CD4-positive, CD25-positive, alpha-beta regulatory T cell (primary cell): ENCODE measurements at regions not wholly inside any gene's neighbourhood (a gene's known extent, or its start where the extent isn't known, plus 50 kb on each side); places are given as distances from the start of the nearest gene placed in this dataset.

Experiments
- ATAC-seq, 2 donors: fragments of 150-1000 bp; cut with Tn5 transposase; one replicate each; pipeline ENCODE4 v1.10.0; 2021; ENCODE audit warnings: low read depth in 2 of 2, moderate number of reproducible peaks in 2 of 2, moderate library complexity in 1 of 2
- DNase-seq, 3 donors: peaks; one replicate each; pipeline versions ENCODE4 v3.0.0 to v3.0.0-alpha.2; 2012 to 2022; ENCODE audit warnings: mixed read lengths in 1 of 3
- H3K27ac ChIP-seq: one replicate; pipeline ENCODE4 v1.7.0; 2013; ENCODE audit warnings: mild to moderate bottlenecking, low read length; ENCODE audit not compliant: insufficient read depth, poor library complexity, severe bottlenecking
- H3K27me3 ChIP-seq: one replicate; pipeline ENCODE4 v1.7.0; 2013; ENCODE audit warnings: low read length; ENCODE audit not compliant: control insufficient read depth, insufficient read depth
- H3K36me3 ChIP-seq: one replicate; pipeline ENCODE4 v1.7.0; 2013; ENCODE audit warnings: mild to moderate bottlenecking, low read length, moderate library complexity; ENCODE audit not compliant: control insufficient read depth, insufficient read depth
- H3K4me1 ChIP-seq: 2 replicates; pipeline ENCODE4 v1.7.0; 2013; ENCODE audit warnings: mild to moderate bottlenecking, low read length; ENCODE audit not compliant: insufficient read depth, control insufficient read depth, poor library complexity, severe bottlenecking
- H3K4me3 ChIP-seq: one replicate; pipeline ENCODE4 v1.7.0; 2013; ENCODE audit warnings: low read depth, mild to moderate bottlenecking, low read length, moderate library complexity
- H3K9me3 ChIP-seq, 2 experiments: 1 replicate in 1 of 2; 2 replicates in 1 of 2; pipeline ENCODE4 v1.7.0; 2013; ENCODE audit warnings: low read length in 2 of 2, mild to moderate bottlenecking in 1 of 2, moderate library complexity in 1 of 2; ENCODE audit not compliant: control insufficient read depth in 2 of 2
- H3K27ac Mint-ChIP-seq, 3 donors: one replicate each; pipeline ENCODE4 v1.8.0; 2020 to 2022; ENCODE audit warnings: mild to moderate bottlenecking in 3 of 3, mixed read lengths in 3 of 3, moderate library complexity in 2 of 3
- H3K27me3 Mint-ChIP-seq: one replicate; pipeline ENCODE4 v1.8.0; 2022; ENCODE audit warnings: mild to moderate bottlenecking, mixed read lengths
- H3K36me3 Mint-ChIP-seq: one replicate; pipeline ENCODE4 v1.8.0; 2020; ENCODE audit warnings: mixed read lengths
- H3K4me1 Mint-ChIP-seq, 4 donors: one replicate each; pipeline ENCODE4 v1.8.0; 2020 to 2022; ENCODE audit warnings: mixed read lengths in 4 of 4, mild to moderate bottlenecking in 1 of 4
- H3K4me3 Mint-ChIP-seq, 4 donors: one replicate each; pipeline ENCODE4 v1.8.0; 2020 to 2022; ENCODE audit warnings: mild to moderate bottlenecking in 4 of 4, mixed read lengths in 4 of 4, moderate library complexity in 3 of 4
- H3K9me3 Mint-ChIP-seq, 7 donors: one replicate each; pipeline ENCODE4 v1.8.0; 2020 to 2022; ENCODE audit warnings: mixed read lengths in 7 of 7, mild to moderate bottlenecking in 3 of 7, moderate library complexity in 2 of 7

DNA sequence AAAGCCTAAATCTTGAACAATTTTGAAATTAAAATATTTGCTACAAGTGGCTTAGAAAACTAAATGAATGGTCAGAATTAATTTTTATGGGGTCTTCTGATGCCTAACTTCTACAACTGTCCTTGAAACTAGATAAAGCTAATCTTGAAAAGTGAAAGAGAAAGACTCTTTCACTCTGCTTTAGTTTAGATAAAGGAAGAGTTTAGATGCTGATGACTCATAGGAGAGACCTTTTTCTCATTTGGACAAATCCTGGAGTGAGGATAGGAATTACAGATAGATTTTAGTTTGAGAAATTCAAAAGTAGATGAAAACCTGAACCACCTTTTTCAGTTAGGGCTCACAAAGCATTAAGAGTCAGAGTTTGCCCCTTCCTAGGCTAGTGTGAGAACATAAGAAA, 342.3 kb upstream of the GRID2 start:
- H3K36me3 ChIP-seq, result no peaks in the 10 kb centered on the region
- Mint-ChIP-seq H3K36me3 (no peaks in the 10 kb centered on the region), H3K4me1 (no peaks in the 10 kb centered on the region), H3K27me3 (no peaks in the 10 kb centered on the region), H3K9me3 (peaks cover 0 to 12% (median 2%) of the 10 kb centered on the region in 7 donors), H3K4me3 (no peak overlapping the region), H3K27ac (no peak overlapping the region)
- H3K27me3 ChIP-seq, result no peaks in the 10 kb centered on the region
- no peaks in the 10 kb centered on the region for H3K9me3 ChIP-seq
- H3K4me1 ChIP-seq, result no peaks in the 10 kb centered on the region
- H3K4me3 ChIP-seq, result no peak overlapping the region
- no peak overlapping the region for H3K27ac ChIP-seq
- ATAC-seq, result no peak
- DNase-seq, result no peak

DNA sequence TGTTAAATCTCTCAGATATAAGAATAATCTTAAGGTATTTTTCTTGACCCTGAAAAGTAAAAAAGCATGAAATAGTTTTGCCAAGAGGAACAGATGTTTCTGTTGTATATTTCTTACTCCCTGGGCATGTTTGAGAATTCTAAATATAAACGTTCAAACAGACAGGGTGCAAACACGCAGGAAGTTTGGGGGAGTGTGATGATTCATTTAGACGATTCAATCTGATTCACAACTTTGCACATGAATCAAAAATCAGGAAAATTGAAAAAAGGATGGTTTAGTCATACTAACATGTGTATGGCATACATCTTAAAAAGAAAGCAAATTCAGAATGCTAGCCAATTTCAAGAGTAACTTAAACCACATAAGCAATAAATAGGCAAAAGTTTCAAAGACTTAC, 340.3 kb upstream of the GRID2 start:
- no peaks in the 10 kb centered on the region for H3K27me3 Mint-ChIP-seq
- Histone ChIP-seq H3K9me3 (no peaks in the 10 kb centered on the region), H3K36me3 (no peaks in the 10 kb centered on the region), H3K27ac (no peak overlapping the region), H3K4me3 (no peak overlapping the region), H3K27me3 (no peaks in the 10 kb centered on the region), H3K4me1 (no peaks in the 10 kb centered on the region)
- ATAC-seq (no peak), DNase-seq (no peak)
- no peak overlapping the region for H3K27ac Mint-ChIP-seq
- H3K4me3 Mint-ChIP-seq, result no peak overlapping the region
- H3K36me3 Mint-ChIP-seq, result no peaks in the 10 kb centered on the region
- no peaks in the 10 kb centered on the region for H3K4me1 Mint-ChIP-seq
- peaks cover 0 to 10% (median 2%) of the 10 kb centered on the region in 7 donors for H3K9me3 Mint-ChIP-seq

GRCh38 chr4:91965166-91965565, 338.6 kb upstream of the GRID2 start:
- H3K9me3 ChIP-seq, result no peaks in the 10 kb centered on the region
- H3K27me3 Mint-ChIP-seq, result no peaks in the 10 kb centered on the region
- H3K36me3 ChIP-seq, result no peaks in the 10 kb centered on the region
- ATAC-seq, result no peak
- no peak overlapping the region for H3K27ac ChIP-seq
- no peaks in the 10 kb centered on the region for H3K36me3 Mint-ChIP-seq
- no peaks in the 10 kb centered on the region for H3K27me3 ChIP-seq
- H3K4me3 Mint-ChIP-seq, result no peak overlapping the region
- H3K4me1 Mint-ChIP-seq, result no peaks in the 10 kb centered on the region
- DNase-seq, result no peak
- H3K4me3 ChIP-seq, result no peak overlapping the region
- H3K9me3 Mint-ChIP-seq, result peaks cover 0 to 10% (median 2%) of the 10 kb centered on the region in 7 donors
- H3K27ac Mint-ChIP-seq, result no peak overlapping the region
- no peaks in the 10 kb centered on the region for H3K4me1 ChIP-seq

- Mint-ChIP-seq H3K4me3 (no peak overlapping the region), H3K36me3 (no peaks in the 10 kb centered on the region), H3K9me3 (peaks cover 7 to 23% (median 11%) of the 10 kb centered on the region in 7 donors), H3K4me1 (no peaks in the 10 kb centered on the region), H3K27ac (no peak overlapping the region), H3K27me3 (no peaks in the 10 kb centered on the region)
- ATAC-seq, result no peak
- Histone ChIP-seq H3K9me3 (peaks cover 0 to 2% of the 10 kb centered on the region in 2 experiments), H3K27me3 (no peaks in the 10 kb centered on the region), H3K36me3 (no peaks in the 10 kb centered on the region), H3K27ac (no peak overlapping the region), H3K4me1 (no peaks in the 10 kb centered on the region), H3K4me3 (no peak overlapping the region)
- no peak for DNase-seq
These were observed 330.1 kb upstream of the GRID2 start for GRCh38 chr4:91973479-91974153.

DNA sequence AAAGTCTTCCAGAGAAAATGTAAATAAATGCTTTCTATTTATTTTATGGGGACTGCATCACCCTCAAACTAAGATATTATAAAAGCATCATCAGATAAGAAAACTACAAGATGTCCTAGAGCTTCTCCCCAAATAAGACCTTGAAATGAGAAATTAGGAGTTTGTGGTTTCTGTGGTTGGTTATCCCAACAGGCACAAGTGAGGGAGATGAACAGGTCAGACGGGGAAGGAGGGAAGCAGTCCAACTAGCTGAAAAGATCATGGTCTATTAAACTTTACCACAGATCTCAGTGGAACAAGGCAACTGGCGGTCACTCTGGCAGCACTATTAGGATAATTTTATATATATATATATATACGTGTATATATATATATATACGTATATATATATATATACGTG, 319.3 kb upstream of the GRID2 start:
- no peaks in the 10 kb centered on the region for H3K36me3 Mint-ChIP-seq
- H3K27me3 Mint-ChIP-seq, result no peaks in the 10 kb centered on the region
- H3K27ac Mint-ChIP-seq, result peak overlapping the region in 1 of 3 donors; percentile 33
- no peaks in the 10 kb centered on the region for H3K9me3 ChIP-seq
- H3K4me1 ChIP-seq, result no peaks in the 10 kb centered on the region
- ATAC-seq, result no peak
- H3K27ac ChIP-seq, result no peak overlapping the region
- peaks cover 0 to 10% (median 2%) of the 10 kb centered on the region in 7 donors for H3K9me3 Mint-ChIP-seq
- H3K4me3 Mint-ChIP-seq, result no peak overlapping the region
- no peak for DNase-seq
- H3K4me3 ChIP-seq, result no peak overlapping the region
- no peaks in the 10 kb centered on the region for H3K27me3 ChIP-seq
- H3K4me1 Mint-ChIP-seq, result no peaks in the 10 kb centered on the region
- no peaks in the 10 kb centered on the region for H3K36me3 ChIP-seq

GRCh38 chr4:91989914-91990313, 313.9 kb upstream of the GRID2 start:
- H3K9me3 Mint-ChIP-seq, result peaks cover 0 to 13% (median under 1%) of the 10 kb centered on the region in 7 donors
- no peaks in the 10 kb centered on the region for H3K27me3 ChIP-seq
- H3K27ac Mint-ChIP-seq, result no peak overlapping the region
- DNase-seq, result no peak
- no peaks in the 10 kb centered on the region for H3K27me3 Mint-ChIP-seq
- H3K27ac ChIP-seq, result no peak overlapping the region
- H3K36me3 ChIP-seq, result no peaks in the 10 kb centered on the region
- no peaks in the 10 kb centered on the region for H3K4me1 ChIP-seq
- ATAC-seq, result no peak
- no peak overlapping the region for H3K4me3 Mint-ChIP-seq
- H3K36me3 Mint-ChIP-seq, result no peaks in the 10 kb centered on the region
- no peak overlapping the region for H3K4me3 ChIP-seq
- H3K4me1 Mint-ChIP-seq, result no peaks in the 10 kb centered on the region
- H3K9me3 ChIP-seq, result no peaks in the 10 kb centered on the region

DNA sequence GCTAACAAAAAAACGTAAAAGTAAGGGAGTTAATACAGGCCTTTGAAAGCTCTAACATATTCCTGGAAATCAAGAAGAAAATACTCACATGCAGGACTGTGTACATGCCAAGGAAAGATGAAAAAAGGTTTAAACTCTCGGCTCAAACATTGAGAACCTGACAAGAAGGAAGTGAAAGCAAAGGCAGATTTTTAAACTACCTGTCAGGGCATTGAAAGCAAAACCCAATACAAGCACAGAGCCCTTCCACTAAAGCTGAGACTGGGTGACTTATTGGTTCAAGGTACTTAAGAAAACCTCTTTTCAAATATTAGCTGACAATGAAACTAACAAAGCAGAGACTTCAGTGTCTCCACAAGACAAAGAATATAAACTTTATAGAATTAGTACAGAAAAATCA, 313.0 kb upstream of the GRID2 start:
- Mint-ChIP-seq H3K9me3 (peaks cover 0 to 8% (median 2%) of the 10 kb centered on the region in 7 donors), H3K27me3 (no peaks in the 10 kb centered on the region), H3K4me1 (no peaks in the 10 kb centered on the region), H3K4me3 (no peak overlapping the region), H3K27ac (no peak overlapping the region), H3K36me3 (no peaks in the 10 kb centered on the region)
- ATAC-seq (no peak), DNase-seq (no peak)
- H3K9me3 ChIP-seq, result no peaks in the 10 kb centered on the region
- H3K4me3 ChIP-seq, result no peak overlapping the region
- H3K4me1 ChIP-seq, result no peaks in the 10 kb centered on the region
- no peaks in the 10 kb centered on the region for H3K27me3 ChIP-seq
- H3K36me3 ChIP-seq, result no peaks in the 10 kb centered on the region
- H3K27ac ChIP-seq, result no peak overlapping the region

GRCh38 chr4:91997045-91997444, 306.7 kb upstream of the GRID2 start:
- Histone ChIP-seq H3K27ac (no peak overlapping the region), H3K4me1 (no peaks in the 10 kb centered on the region), H3K27me3 (no peaks in the 10 kb centered on the region), H3K4me3 (no peak overlapping the region), H3K9me3 (peaks cover 0 to 6% of the 10 kb centered on the region in 2 experiments), H3K36me3 (no peaks in the 10 kb centered on the region)
- Mint-ChIP-seq H3K36me3 (no peaks in the 10 kb centered on the region), H3K4me3 (no peak overlapping the region), H3K9me3 (peaks cover 0 to 6% (median 2%) of the 10 kb centered on the region in 7 donors), H3K4me1 (no peaks in the 10 kb centered on the region), H3K27ac (no peak overlapping the region), H3K27me3 (no peaks in the 10 kb centered on the region)
- no peak for DNase-seq
- no peak for ATAC-seq
